HCT116 (cell line): ENCODE measurements at regions not wholly inside any gene's neighbourhood (a gene's known extent, or its start where the extent isn't known, plus 50 kb on each side); places are given as distances from the start of the nearest gene placed in this dataset.

Experiments
- ATAC-seq: fragments of 200-7000 bp; cut with Tn5 transposase; 2 replicates; pipeline ENCODE4 v1.9.1; 2020; ENCODE audit warnings: mild to moderate bottlenecking, moderate library complexity
- BruUV-seq: library from RNA; stranded (reverse); fragments of 400-500 nt; replicated peaks from 2 replicates; lab custom pipeline; 2021; lab: Mats Ljungman, UMichigan
- CTCF ChIA-PET: fragments of 300-600 bp; sonication (Branson Sonifier 250); formaldehyde crosslinking; loops from one replicate; lab custom pipeline; 2021; ENCODE audit warnings: antibody characterized with exemption; lab: Charles Lee
- POLR2A ChIA-PET: fragments of 300-600, 350-600 bp; sonication (Branson Sonifier 250); formaldehyde crosslinking; loops from one replicate; lab custom pipeline; 2021; ENCODE audit warnings: antibody characterized with exemption; lab: Charles Lee
- RAD21 ChIA-PET, 2 experiments: fragments of 300-600 bp; sonication (Branson Sonifier 250); formaldehyde crosslinking; loops; one replicate each; lab custom pipeline; 2023; ENCODE audit warnings: low total read pairs in 2 of 2; ENCODE audit not compliant: uncharacterized antibody in 2 of 2, unreplicated experiment in 2 of 2, low non-redundant PET in 1 of 2; lab: Charles Lee
- DNase-seq: peaks from one replicate; pipeline ENCODE4 v3.0.0-alpha.2; 2010; ENCODE audit warnings: low read depth, low spot score
- H2AFZ ChIP-seq: fragments of 200-600 bp; shearing (Covaris generic), sonication (generic); 2 replicates; pipeline ENCODE4 v1.6.1; 2017; ENCODE audit warnings: low read depth, mixed run types, mixed read lengths, antibody characterized with exemption, low read length; ENCODE audit not compliant: poor library complexity, severe bottlenecking
- H3K27ac ChIP-seq: 2 replicates; pipeline ENCODE4 v1.5.1; 2012; ENCODE audit warnings: low read depth, low read length
- H3K27me3 ChIP-seq: fragments of 200-600 bp; sonication (generic); 2 replicates; pipeline ENCODE4 v1.6.1; 2016; ENCODE audit warnings: mixed run types, low read length, mixed read lengths; ENCODE audit not compliant: insufficient read depth
- H3K36me3 ChIP-seq, 2 experiments: fragments of 200-500 bp in 1 of 2; fragments of 200-600 bp in 1 of 2; sonication (Bioruptor generic) in 1 of 2; sonication (generic) in 1 of 2; 2 replicates each; pipeline versions ENCODE4 v1.5.1 to v1.6.1; 2014 to 2016; ENCODE audit warnings: low read length in 2 of 2, inconsistent platforms in 1 of 2, mixed read lengths in 1 of 2, mixed run types in 1 of 2; ENCODE audit not compliant: insufficient read depth in 2 of 2, control insufficient read depth in 1 of 2
- H3K4me1 ChIP-seq, 2 experiments: fragments of 200-600 bp in 1 of 2; sonication (generic) in 1 of 2; 2 replicates each; pipeline versions ENCODE4 v1.5.1 to v1.6.1; 2012 to 2017; ENCODE audit warnings: low read length in 2 of 2, inconsistent platforms in 1 of 2, mild to moderate bottlenecking in 1 of 2, mixed read lengths in 1 of 2, mixed run types in 1 of 2, moderate library complexity in 1 of 2; ENCODE audit not compliant: insufficient read depth in 2 of 2, control insufficient read depth in 1 of 2
- H3K4me2 ChIP-seq: fragments of 200-600 bp; sonication (generic); 2 replicates; pipeline ENCODE4 v1.6.1; 2017; ENCODE audit warnings: mixed run types, low read length, mixed read lengths
- H3K4me3 ChIP-seq, 2 experiments: fragments of 200-600 bp in 1 of 2; sonication (generic) in 1 of 2; replicated peaks in 1 of 2; 2 replicates each; pipeline ENCODE4 v1.5.1; 2011 to 2016; ENCODE audit warnings: low read length in 2 of 2, control low read depth in 1 of 2, low read depth in 1 of 2, mild to moderate bottlenecking in 1 of 2, mixed read lengths in 1 of 2, mixed run types in 1 of 2
- H3K79me2 ChIP-seq: fragments of 200-600 bp; sonication (generic); 2 replicates; pipeline ENCODE4 v1.6.1; 2017; ENCODE audit warnings: mild to moderate bottlenecking, mixed run types, low read length, moderate library complexity, mixed read lengths; ENCODE audit not compliant: insufficient read depth
- H3K9ac ChIP-seq: fragments of 200-600 bp; sonication (generic); 2 replicates; pipeline ENCODE4 v1.6.1; 2016; ENCODE audit warnings: low read length, mixed read lengths
- H3K9me2 ChIP-seq: fragments of 200-600 bp; sonication (generic), shearing (Covaris generic); 2 replicates; pipeline ENCODE4 v1.6.1; 2017; ENCODE audit warnings: mixed run types, mild to moderate bottlenecking, moderate library complexity; ENCODE audit not compliant: insufficient read depth
- H3K9me3 ChIP-seq, 2 experiments: fragments of 200-500 bp in 1 of 2; fragments of 200-600 bp in 1 of 2; sonication (Bioruptor generic) in 1 of 2; sonication (generic) in 1 of 2; 2 replicates each; pipeline ENCODE4 v1.6.1; 2014 to 2017; ENCODE audit warnings: low read length in 2 of 2, mixed read lengths in 2 of 2, inconsistent platforms in 1 of 2, low read depth in 1 of 2, mild to moderate bottlenecking in 1 of 2, mixed run types in 1 of 2, moderate library complexity in 1 of 2; ENCODE audit not compliant: control insufficient read depth in 1 of 2, insufficient read depth in 1 of 2
- H4K20me1 ChIP-seq: fragments of 200-600 bp; sonication (generic), shearing (Covaris generic); 2 replicates; pipeline ENCODE4 v1.6.1; 2017; ENCODE audit warnings: mixed run types, mild to moderate bottlenecking, moderate library complexity; ENCODE audit not compliant: insufficient read depth
- FOSL1 ChIP-seq: IDR thresholded peaks from 2 replicates; pipeline ENCODE4 v1.6.1; 2012; ENCODE audit warnings: low read depth
- POLR2A ChIP-seq: IDR thresholded peaks from 2 replicates; pipeline ENCODE4 v1.7.0; 2011; ENCODE audit warnings: borderline replicate concordance; ENCODE audit not compliant: insufficient read depth, insufficient read length; ENCODE audit errors: extremely low read depth
- POLR2AphosphoS5 ChIP-seq: IDR thresholded peaks from 2 replicates; pipeline ENCODE4 v1.6.1; 2011; ENCODE audit warnings: mild to moderate bottlenecking, low read depth, low read length, moderate library complexity
- RAD21 ChIP-seq: IDR thresholded peaks from 2 replicates; pipeline ENCODE4 v1.6.1; 2012; ENCODE audit warnings: low read depth, mild to moderate bottlenecking
- SP1 ChIP-seq: IDR thresholded peaks from 2 replicates; pipeline ENCODE4 v1.6.1; 2012; ENCODE audit warnings: low read depth
- SRF ChIP-seq: IDR thresholded peaks from 2 replicates; pipeline ENCODE4 v1.6.1; 2012; ENCODE audit warnings: low read depth
- ZNF274 ChIP-seq: fragments of 200-500 bp; sonication (Bioruptor generic); IDR thresholded peaks from 2 replicates; pipeline ENCODE4 v1.6.1; 2014; ENCODE audit warnings: mild to moderate bottlenecking, low read depth, low read length, inconsistent platforms
- intact Hi-C: fragments of 100-400 bp; cut with micrococcal nuclease; formaldehyde crosslinking; loops from 2 replicates; pipeline ENCODE4 v1.10.0; 2022
- TF ChIP-seq, protein P1 (sequence below): IDR thresholded peaks from 2 replicates; pipeline ENCODE4 v1.6.1; 2012
- TF ChIP-seq, protein P2 (sequence below): IDR thresholded peaks from 2 replicates; pipeline ENCODE4 v1.6.1; 2012; ENCODE audit warnings: low read depth
- TF ChIP-seq, protein P3 (sequence below): IDR thresholded peaks from 2 replicates; pipeline ENCODE4 v1.6.1; 2012

DNA sequence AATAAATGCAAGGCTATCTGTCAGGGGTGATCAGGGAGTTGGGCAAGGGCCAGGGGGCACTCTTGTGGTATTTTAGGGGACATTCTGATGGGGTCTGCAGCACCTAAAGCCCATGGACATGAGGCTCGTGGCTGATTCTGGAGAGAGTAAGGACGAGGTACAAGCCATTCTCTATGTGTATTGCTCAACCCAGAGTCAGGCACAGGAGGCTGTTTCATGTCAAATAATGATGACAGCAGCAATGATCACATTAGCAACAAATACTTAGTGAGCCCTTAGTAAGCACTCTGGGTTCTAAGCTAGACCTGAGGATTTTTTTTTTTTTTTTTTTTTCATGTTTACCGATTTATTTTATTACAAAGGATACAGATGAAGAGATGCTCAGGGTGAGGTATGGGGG is 83.5 kb upstream of the THY1 start:
- POLR2A ChIA-PET, result no interaction called here
- no TSS peak for BruUV-seq
- Histone ChIP-seq H4K20me1 (no peaks in the 10 kb centered on the region), H3K4me2 (no peak overlapping the region), H3K9me3 (no peaks in the 10 kb centered on the region; a peak in 1 of 4 replicates), H3K4me3 (no peak overlapping the region), H3K4me1 (peaks cover 0 to 17% of the 10 kb centered on the region in 2 experiments; a peak in 3 of 4 replicates), H3K9me2 (no peaks in the 10 kb centered on the region), H3K27me3 (no peaks in the 10 kb centered on the region), H2AFZ (no peak overlapping the region), H3K36me3 (no peaks in the 10 kb centered on the region), H3K9ac (no peak overlapping the region), H3K27ac (no peak overlapping the region), H3K79me2 (no peaks in the 10 kb centered on the region)
- intact Hi-C loops, result no loop called here
- CTCF ChIA-PET, result no interaction called here
- RAD21 ChIA-PET, result no interaction called here
- TF ChIP-seq, protein P1, sequence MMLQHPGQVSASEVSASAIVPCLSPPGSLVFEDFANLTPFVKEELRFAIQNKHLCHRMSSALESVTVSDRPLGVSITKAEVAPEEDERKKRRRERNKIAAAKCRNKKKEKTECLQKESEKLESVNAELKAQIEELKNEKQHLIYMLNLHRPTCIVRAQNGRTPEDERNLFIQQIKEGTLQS, result no peak
- TF ChIP-seq POLR2AphosphoS5, result no peak
- TF ChIP-seq SP1, result no peak
- TF ChIP-seq, protein P2, sequence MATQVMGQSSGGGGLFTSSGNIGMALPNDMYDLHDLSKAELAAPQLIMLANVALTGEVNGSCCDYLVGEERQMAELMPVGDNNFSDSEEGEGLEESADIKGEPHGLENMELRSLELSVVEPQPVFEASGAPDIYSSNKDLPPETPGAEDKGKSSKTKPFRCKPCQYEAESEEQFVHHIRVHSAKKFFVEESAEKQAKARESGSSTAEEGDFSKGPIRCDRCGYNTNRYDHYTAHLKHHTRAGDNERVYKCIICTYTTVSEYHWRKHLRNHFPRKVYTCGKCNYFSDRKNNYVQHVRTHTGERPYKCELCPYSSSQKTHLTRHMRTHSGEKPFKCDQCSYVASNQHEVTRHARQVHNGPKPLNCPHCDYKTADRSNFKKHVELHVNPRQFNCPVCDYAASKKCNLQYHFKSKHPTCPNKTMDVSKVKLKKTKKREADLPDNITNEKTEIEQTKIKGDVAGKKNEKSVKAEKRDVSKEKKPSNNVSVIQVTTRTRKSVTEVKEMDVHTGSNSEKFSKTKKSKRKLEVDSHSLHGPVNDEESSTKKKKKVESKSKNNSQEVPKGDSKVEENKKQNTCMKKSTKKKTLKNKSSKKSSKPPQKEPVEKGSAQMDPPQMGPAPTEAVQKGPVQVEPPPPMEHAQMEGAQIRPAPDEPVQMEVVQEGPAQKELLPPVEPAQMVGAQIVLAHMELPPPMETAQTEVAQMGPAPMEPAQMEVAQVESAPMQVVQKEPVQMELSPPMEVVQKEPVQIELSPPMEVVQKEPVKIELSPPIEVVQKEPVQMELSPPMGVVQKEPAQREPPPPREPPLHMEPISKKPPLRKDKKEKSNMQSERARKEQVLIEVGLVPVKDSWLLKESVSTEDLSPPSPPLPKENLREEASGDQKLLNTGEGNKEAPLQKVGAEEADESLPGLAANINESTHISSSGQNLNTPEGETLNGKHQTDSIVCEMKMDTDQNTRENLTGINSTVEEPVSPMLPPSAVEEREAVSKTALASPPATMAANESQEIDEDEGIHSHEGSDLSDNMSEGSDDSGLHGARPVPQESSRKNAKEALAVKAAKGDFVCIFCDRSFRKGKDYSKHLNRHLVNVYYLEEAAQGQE, result no peak
- no peak for TF ChIP-seq ZNF274
- no peak for TF ChIP-seq POLR2A
- TF ChIP-seq, protein P3, sequence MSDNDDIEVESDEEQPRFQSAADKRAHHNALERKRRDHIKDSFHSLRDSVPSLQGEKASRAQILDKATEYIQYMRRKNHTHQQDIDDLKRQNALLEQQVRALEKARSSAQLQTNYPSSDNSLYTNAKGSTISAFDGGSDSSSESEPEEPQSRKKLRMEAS, result no peak
- TF ChIP-seq FOSL1, result no peak
- TF ChIP-seq SRF, result no peak
- TF ChIP-seq RAD21, result no peak
- ATAC-seq (no peak), DNase-seq (no peak)
